ENCODE measurements at regions not wholly inside any gene's neighbourhood (a gene's known extent, or its start where the extent isn't known, plus 50 kb on each side); places are given as distances from the start of the nearest gene placed in this dataset.
"Not testable (repeated sequence)": the region's sequence is repeated elsewhere in the genome, so short reads cannot be mapped to it uniquely, and the experiment has no call there.

DNA sequence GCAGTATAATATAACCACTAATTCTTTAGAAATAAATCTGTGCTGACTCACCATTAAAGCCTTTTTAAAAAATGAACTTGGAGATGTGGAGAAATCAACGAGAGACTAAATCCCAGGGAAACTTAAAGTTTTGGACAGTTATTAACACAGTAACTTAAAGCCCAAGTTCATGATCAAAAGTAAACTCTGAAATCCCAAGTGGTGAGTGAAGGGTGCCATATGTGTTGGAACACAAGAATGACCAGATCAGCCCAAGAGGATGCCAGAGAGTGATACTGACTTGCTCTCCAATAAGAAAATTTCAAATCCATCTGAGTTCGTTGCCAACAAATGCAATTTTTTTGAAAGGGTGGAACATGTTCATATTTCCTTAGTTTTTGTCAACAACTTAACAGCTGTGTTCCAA, 838.1 kb upstream of the ACVR2A start:
- Histone ChIP-seq H3K9me3 (ENCODE audit: insufficient read depth, low read depth) (no peaks in the 10 kb centered on the region), H3K36me3 (ENCODE audit: low read depth) (no peaks in the 10 kb centered on the region), H3K27ac (no peak overlapping the region), H3K9me2 (ENCODE audit: insufficient read depth) (no peaks in the 10 kb centered on the region), H3K27me3 (ENCODE audit: insufficient read depth, low read depth) (no peaks in the 10 kb centered on the region), H3K4me1 (replicated peaks; ENCODE audit: insufficient read depth) (no peaks in the 10 kb centered on the region), H3K4me3 (no peak overlapping the region), H3K79me2 (ENCODE audit: low read depth) (no peaks in the 10 kb centered on the region), H4K20me1 (ENCODE audit: insufficient read depth) (no peaks in the 10 kb centered on the region), H3K4me2 (no peak overlapping the region), H2AFZ (no peak overlapping the region), H3F3A (ENCODE audit: insufficient read depth, low read depth) (no peaks in the 10 kb centered on the region)
- intact Hi-C loops (cut with micrococcal nuclease; ENCODE audit: unreplicated experiment), result no loop called here
- TF ChIP-seq, protein P1, sequence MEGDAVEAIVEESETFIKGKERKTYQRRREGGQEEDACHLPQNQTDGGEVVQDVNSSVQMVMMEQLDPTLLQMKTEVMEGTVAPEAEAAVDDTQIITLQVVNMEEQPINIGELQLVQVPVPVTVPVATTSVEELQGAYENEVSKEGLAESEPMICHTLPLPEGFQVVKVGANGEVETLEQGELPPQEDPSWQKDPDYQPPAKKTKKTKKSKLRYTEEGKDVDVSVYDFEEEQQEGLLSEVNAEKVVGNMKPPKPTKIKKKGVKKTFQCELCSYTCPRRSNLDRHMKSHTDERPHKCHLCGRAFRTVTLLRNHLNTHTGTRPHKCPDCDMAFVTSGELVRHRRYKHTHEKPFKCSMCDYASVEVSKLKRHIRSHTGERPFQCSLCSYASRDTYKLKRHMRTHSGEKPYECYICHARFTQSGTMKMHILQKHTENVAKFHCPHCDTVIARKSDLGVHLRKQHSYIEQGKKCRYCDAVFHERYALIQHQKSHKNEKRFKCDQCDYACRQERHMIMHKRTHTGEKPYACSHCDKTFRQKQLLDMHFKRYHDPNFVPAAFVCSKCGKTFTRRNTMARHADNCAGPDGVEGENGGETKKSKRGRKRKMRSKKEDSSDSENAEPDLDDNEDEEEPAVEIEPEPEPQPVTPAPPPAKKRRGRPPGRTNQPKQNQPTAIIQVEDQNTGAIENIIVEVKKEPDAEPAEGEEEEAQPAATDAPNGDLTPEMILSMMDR (conservative IDR thresholded peaks at IDR 0.05), result no peak
- TF ChIP-seq EZH2 (IDR thresholded peaks at IDR 0.05; ENCODE audit: low read depth), result no peak
- DNase-seq, result no peak
- ChIA-PET CTCF (no interaction called here), POLR2A (ENCODE audit: unreplicated experiment) (no interaction called here)
- no TSS peak for BruUV-seq (replicated peaks)

DNA sequence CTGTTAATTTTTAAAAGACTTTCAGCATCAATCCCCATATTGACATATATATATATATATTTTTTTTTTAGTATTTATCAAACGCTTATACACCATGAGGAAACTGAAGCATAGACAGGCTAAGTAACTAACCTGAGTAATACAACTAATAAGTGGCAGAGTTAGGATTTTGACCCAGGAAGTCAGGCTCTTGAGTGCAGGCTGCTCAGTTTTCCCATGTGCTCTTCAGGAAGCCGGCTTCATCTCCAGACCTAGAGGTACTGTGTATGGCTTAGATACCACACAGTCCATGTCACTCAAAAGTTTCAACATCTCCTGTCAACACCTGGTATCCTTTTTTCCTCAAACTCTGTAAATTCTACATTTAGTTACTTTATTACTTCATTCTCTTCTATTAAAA, 841.7 kb upstream of the ACVR2A start:
- no peaks in the 10 kb centered on the region for H3K27me3 ChIP-seq (ENCODE audit: insufficient read depth, low read depth)
- DNase-seq, result no peak
- no peaks in the 10 kb centered on the region for H4K20me1 ChIP-seq (ENCODE audit: insufficient read depth)
- no peaks in the 10 kb centered on the region for H3K4me1 ChIP-seq (replicated peaks; ENCODE audit: insufficient read depth)
- no peaks in the 10 kb centered on the region for H3K9me2 ChIP-seq (ENCODE audit: insufficient read depth)
- POLR2A ChIA-PET (ENCODE audit: unreplicated experiment), result no interaction called here
- no peaks in the 10 kb centered on the region for H3K79me2 ChIP-seq (ENCODE audit: low read depth)
- CTCF ChIA-PET, result no interaction called here
- no peak overlapping the region for H3K27ac ChIP-seq
- no peaks in the 10 kb centered on the region for H3K36me3 ChIP-seq (ENCODE audit: low read depth)
- H3K4me2 ChIP-seq, result no peak overlapping the region
- no TSS peak for BruUV-seq (replicated peaks)
- no peak overlapping the region for H2AFZ ChIP-seq
- intact Hi-C loops (cut with micrococcal nuclease; ENCODE audit: unreplicated experiment), result no loop called here
- H3K4me3 ChIP-seq, result no peak overlapping the region
- H3K9me3 ChIP-seq (ENCODE audit: insufficient read depth, low read depth), result no peaks in the 10 kb centered on the region
- TF ChIP-seq EZH2 (IDR thresholded peaks at IDR 0.05; ENCODE audit: low read depth), result no peak
- no peaks in the 10 kb centered on the region for H3F3A ChIP-seq (ENCODE audit: insufficient read depth, low read depth)

DNA sequence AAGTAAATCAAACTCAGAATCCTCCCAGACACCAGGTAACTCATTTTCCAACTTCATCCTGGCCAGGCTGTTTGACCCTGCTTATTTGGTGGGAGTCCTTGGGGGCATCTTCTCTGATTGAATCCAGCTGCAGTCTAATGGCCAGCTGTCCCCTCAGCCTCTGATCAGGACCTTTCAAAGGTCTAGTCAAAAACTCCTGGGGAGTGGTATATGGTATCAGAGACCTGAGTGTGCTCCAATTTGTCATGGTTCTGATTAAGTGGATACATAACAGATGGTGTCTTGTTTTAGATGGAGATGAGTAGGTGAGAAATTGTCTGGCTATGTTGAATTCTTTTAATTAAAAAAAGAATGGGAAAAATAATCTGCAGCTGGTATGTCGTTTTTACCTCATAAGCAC, 842.6 kb upstream of the ACVR2A start:
- Histone ChIP-seq H3K36me3 (ENCODE audit: low read depth) (no peaks in the 10 kb centered on the region), H3K9me3 (ENCODE audit: insufficient read depth, low read depth) (no peaks in the 10 kb centered on the region), H3K4me1 (replicated peaks; ENCODE audit: insufficient read depth) (no peaks in the 10 kb centered on the region), H2AFZ (no peak overlapping the region), H4K20me1 (ENCODE audit: insufficient read depth) (no peaks in the 10 kb centered on the region), H3F3A (ENCODE audit: insufficient read depth, low read depth) (no peaks in the 10 kb centered on the region), H3K4me3 (no peak overlapping the region), H3K79me2 (ENCODE audit: low read depth) (no peaks in the 10 kb centered on the region), H3K27me3 (ENCODE audit: insufficient read depth, low read depth) (no peaks in the 10 kb centered on the region), H3K9me2 (ENCODE audit: insufficient read depth) (no peaks in the 10 kb centered on the region), H3K27ac (no peak overlapping the region), H3K4me2 (no peak overlapping the region)
- no peak for DNase-seq
- intact Hi-C loops (cut with micrococcal nuclease; ENCODE audit: unreplicated experiment), result no loop called here
- ChIA-PET CTCF (no interaction called here), POLR2A (ENCODE audit: unreplicated experiment) (no interaction called here)
- no peak for TF ChIP-seq EZH2 (IDR thresholded peaks at IDR 0.05; ENCODE audit: low read depth)
- TF ChIP-seq, protein P1 (conservative IDR thresholded peaks at IDR 0.05), result no peak
- no TSS peak for BruUV-seq (replicated peaks)

DNA sequence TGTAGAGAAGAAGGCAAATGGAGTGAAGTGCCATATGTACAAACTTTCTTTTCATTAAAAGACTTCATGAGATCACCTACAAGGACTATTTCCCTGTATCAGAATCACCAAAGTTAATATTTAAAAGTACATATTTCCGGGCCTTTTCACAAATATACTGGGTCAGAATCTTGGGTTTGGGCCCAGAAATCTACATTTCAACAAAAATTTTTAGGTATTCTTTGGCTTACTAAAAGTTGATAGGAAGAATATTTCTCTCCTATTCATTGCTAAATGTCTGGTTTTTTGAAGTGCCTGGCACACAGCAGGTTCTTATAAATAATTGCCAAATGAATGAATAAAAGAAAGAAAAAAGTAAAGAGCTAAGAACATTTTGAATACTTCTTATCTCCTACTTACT, 843.8 kb upstream of the ACVR2A start:
- intact Hi-C loops (cut with micrococcal nuclease; ENCODE audit: unreplicated experiment), result no loop called here
- TF ChIP-seq, protein P1 (conservative IDR thresholded peaks at IDR 0.05), result no peak
- no peak for TF ChIP-seq EZH2 (IDR thresholded peaks at IDR 0.05; ENCODE audit: low read depth)
- no peaks in the 10 kb centered on the region for H3K36me3 ChIP-seq (ENCODE audit: low read depth)
- H3K4me3 ChIP-seq, result no peak overlapping the region
- H3K9me3 ChIP-seq (ENCODE audit: insufficient read depth, low read depth), result no peaks in the 10 kb centered on the region
- H3K4me2 ChIP-seq, result no peak overlapping the region
- ChIA-PET CTCF (no interaction called here), POLR2A (ENCODE audit: unreplicated experiment) (no interaction called here)
- H2AFZ ChIP-seq, result no peak overlapping the region
- no peaks in the 10 kb centered on the region for H3K4me1 ChIP-seq (replicated peaks; ENCODE audit: insufficient read depth)
- DNase-seq, result no peak
- no peaks in the 10 kb centered on the region for H3K9me2 ChIP-seq (ENCODE audit: insufficient read depth)
- no peaks in the 10 kb centered on the region for H3K79me2 ChIP-seq (ENCODE audit: low read depth)
- no peaks in the 10 kb centered on the region for H3K27me3 ChIP-seq (ENCODE audit: insufficient read depth, low read depth)
- H3K27ac ChIP-seq, result no peak overlapping the region
- no peaks in the 10 kb centered on the region for H4K20me1 ChIP-seq (ENCODE audit: insufficient read depth)
- no peaks in the 10 kb centered on the region for H3F3A ChIP-seq (ENCODE audit: insufficient read depth, low read depth)
- no TSS peak for BruUV-seq (replicated peaks)

DNA sequence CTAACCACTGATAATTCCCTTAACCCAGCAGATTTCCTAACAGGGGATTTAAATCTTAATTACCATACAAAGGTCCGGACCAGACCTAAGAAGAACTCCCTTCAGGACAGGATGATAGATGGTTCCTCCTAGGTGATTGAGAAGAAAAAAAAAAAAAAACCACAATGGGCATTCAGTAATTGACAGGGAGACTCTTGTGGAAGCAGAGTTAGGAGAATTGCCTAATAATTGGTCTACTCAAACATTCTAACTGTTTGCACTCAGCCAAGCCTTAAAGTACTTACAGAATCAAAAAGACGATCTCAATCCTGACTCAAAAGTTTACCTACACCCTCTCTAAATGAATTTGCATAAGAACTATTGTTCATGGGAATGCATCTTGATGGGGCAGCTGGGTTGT, 844.7 kb upstream of the ACVR2A start:
- intact Hi-C loops (cut with micrococcal nuclease; ENCODE audit: unreplicated experiment); H3K9me2 ChIP-seq (ENCODE audit: insufficient read depth); BruUV-seq (replicated peaks); H3K27me3 ChIP-seq (ENCODE audit: insufficient read depth, low read depth); H3K4me1 ChIP-seq (replicated peaks; ENCODE audit: insufficient read depth); H3K79me2 ChIP-seq (ENCODE audit: low read depth); H3K9me3 ChIP-seq (ENCODE audit: insufficient read depth, low read depth); CTCF ChIA-PET; H3K27ac ChIP-seq; H3K4me3 ChIP-seq; H2AFZ ChIP-seq; H3K36me3 ChIP-seq (ENCODE audit: low read depth); POLR2A ChIA-PET (ENCODE audit: unreplicated experiment); H3K4me2 ChIP-seq; H4K20me1 ChIP-seq (ENCODE audit: insufficient read depth); H3F3A ChIP-seq (ENCODE audit: insufficient read depth, low read depth): not testable (repeated sequence)
- peak in 1 of 2 experiments; percentile 37 for DNase-seq
